Sigmoid colon (tissue), 4 donors: ENCODE measurements at regions not wholly inside any gene's neighbourhood (a gene's known extent, or its start where the extent isn't known, plus 50 kb on each side); places are given as distances from the start of the nearest gene placed in this dataset.

Experiments used
- POLR2A ChIP-seq, 2 donors: fragments of 450-650 bp; IDR thresholded peaks; one replicate each; pipeline ENCODE4 v1.6.1; 2016; ENCODE audit warnings: antibody characterized with exemption in 2 of 2, mild to moderate bottlenecking in 2 of 2, moderate library complexity in 2 of 2
- POLR2AphosphoS5 ChIP-seq, 4 donors: sonication (generic); formaldehyde crosslinking; IDR thresholded peaks; one replicate each; pipeline ENCODE4 v1.6.1; 2017; ENCODE audit warnings: antibody characterized with exemption in 4 of 4
- TF ChIP-seq, protein P1 (sequence below), 4 experiments: fragments of 450-650 bp in 3 of 4; fragments of 200-600 bp in 1 of 4; IDR thresholded peaks; one replicate each; pipeline ENCODE4 v1.5.1; 2016 to 2019; ENCODE audit warnings: antibody characterized with exemption in 4 of 4, mild to moderate bottlenecking in 3 of 4, moderate library complexity in 2 of 4

DNA sequence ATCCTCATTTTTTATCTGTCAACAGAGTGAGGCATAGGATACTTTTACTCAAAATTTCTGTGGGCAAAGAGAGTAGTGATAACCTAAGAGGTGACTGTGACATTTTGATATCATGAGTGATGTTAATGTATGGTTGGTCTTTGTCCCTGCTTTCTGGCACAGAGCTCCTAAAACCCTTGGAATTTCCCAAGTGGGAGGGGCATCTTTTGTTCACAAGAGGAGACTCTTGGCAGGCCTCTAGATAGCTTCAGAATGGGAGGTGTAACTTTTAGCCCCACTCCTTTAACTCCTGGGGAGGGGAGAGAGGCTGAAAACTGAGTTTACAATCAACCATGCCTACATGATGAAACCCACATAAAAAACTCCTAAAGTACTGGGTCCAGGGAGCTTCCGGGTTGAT lies 527.8 kb downstream of the RFPL4B start:
- TF ChIP-seq, protein P1, sequence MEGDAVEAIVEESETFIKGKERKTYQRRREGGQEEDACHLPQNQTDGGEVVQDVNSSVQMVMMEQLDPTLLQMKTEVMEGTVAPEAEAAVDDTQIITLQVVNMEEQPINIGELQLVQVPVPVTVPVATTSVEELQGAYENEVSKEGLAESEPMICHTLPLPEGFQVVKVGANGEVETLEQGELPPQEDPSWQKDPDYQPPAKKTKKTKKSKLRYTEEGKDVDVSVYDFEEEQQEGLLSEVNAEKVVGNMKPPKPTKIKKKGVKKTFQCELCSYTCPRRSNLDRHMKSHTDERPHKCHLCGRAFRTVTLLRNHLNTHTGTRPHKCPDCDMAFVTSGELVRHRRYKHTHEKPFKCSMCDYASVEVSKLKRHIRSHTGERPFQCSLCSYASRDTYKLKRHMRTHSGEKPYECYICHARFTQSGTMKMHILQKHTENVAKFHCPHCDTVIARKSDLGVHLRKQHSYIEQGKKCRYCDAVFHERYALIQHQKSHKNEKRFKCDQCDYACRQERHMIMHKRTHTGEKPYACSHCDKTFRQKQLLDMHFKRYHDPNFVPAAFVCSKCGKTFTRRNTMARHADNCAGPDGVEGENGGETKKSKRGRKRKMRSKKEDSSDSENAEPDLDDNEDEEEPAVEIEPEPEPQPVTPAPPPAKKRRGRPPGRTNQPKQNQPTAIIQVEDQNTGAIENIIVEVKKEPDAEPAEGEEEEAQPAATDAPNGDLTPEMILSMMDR (IDR thresholded peaks at IDR 0.05): no peak
- TF ChIP-seq POLR2A (IDR thresholded peaks at IDR 0.05): no peak
- no peak for TF ChIP-seq POLR2AphosphoS5 (IDR thresholded peaks at IDR 0.05)
